MM.1S (cell line): ENCODE measurements at regions not wholly inside any gene's neighbourhood (a gene's known extent, or its start where the extent isn't known, plus 50 kb on each side); places are given as distances from the start of the nearest gene placed in this dataset.

Source experiments
- CTCF ChIP-seq: fragments of 300-600 bp; sonication (generic); IDR thresholded peaks from 2 replicates; pipeline ENCODE4 v1.5.1; 2016; ENCODE audit warnings: antibody characterized with exemption, low read length, mixed read lengths
- EZH2 ChIP-seq: fragments of 300-600 bp; sonication (generic); optimal IDR thresholded peaks from 2 replicates; pipeline ENCODE3; 2017; ENCODE audit warnings: low read depth, mild to moderate bottlenecking, antibody characterized with exemption, low read length, mixed read lengths
- EZH2phosphoT487 ChIP-seq: fragments of 300-600 bp; sonication (generic); IDR thresholded peaks from 2 replicates; pipeline ENCODE4 v1.6.1; 2018; ENCODE audit warnings: antibody characterized with exemption, low read length

DNA sequence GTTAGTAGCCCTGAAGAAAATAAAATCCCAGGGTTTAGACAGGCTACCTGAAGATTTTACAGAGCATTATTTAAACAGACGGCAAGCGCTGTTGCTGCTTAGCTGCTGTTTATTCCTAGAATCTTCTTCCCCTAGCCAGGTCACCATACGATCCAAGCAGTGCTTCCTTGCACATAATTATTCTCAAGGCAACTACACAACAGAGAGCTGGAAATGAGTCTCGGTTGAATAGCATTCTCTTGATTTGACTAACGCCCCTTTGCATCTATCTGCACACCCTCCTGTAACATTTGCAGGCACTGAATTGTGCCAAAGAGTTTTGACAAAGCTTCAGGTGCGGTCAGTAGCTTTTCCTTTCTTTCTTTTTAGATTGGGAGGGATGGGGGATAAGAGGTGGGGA, 564.4 kb downstream of the TBL1XR1 start:
- no peak for TF ChIP-seq CTCF
- TF ChIP-seq EZH2, result no peak
- TF ChIP-seq EZH2phosphoT487, result no peak
